Ovary (tissue), 3 donors: ENCODE measurements at regions not wholly inside any gene's neighbourhood (a gene's known extent, or its start where the extent isn't known, plus 50 kb on each side); places are given as distances from the start of the nearest gene placed in this dataset.

ENCODE experiments used
- CTCF ChIP-seq, 3 donors: fragments of 450-650 bp in 2 of 3; fragments of 200-600 bp in 1 of 3; IDR thresholded peaks; one replicate each; pipeline versions ENCODE4 v1.5.1 to v1.8.0; 2016 to 2022; ENCODE audit warnings: antibody characterized with exemption in 3 of 3, mild to moderate bottlenecking in 1 of 3
- EP300 ChIP-seq: sonication (generic); formaldehyde crosslinking; IDR thresholded peaks from one replicate; pipeline ENCODE4 v1.6.1; 2017; ENCODE audit warnings: antibody characterized with exemption
- POLR2A ChIP-seq: fragments of 450-650 bp; IDR thresholded peaks from one replicate; pipeline ENCODE4 v1.6.1; 2017; ENCODE audit warnings: antibody characterized with exemption, mild to moderate bottlenecking, moderate library complexity
- donor health status: DM: no; HTN: no; CAD: no.

- TF ChIP-seq CTCF (IDR thresholded peaks at IDR 0.05) (no peak), POLR2A (no peak), EP300 (no peak)
Measured at GRCh38 chr5:104708027-104708426, 1145.4 kb upstream of the NUDT12 start.
